Thyroid gland (tissue), 4 donors: ENCODE measurements at regions not wholly inside any gene's neighbourhood (a gene's known extent, or its start where the extent isn't known, plus 50 kb on each side); places are given as distances from the start of the nearest gene placed in this dataset.

Experiments
- CTCF ChIP-seq, 6 experiments: fragments of 200-600 bp in 3 of 6; fragments of 450-650 bp in 3 of 6; sonication (generic) in 3 of 6; IDR thresholded peaks; one replicate each; pipeline ENCODE4 v1.5.1; 2016 to 2019; ENCODE audit warnings: antibody characterized with exemption in 6 of 6, mild to moderate bottlenecking in 2 of 6, inconsistent platforms in 1 of 6, moderate library complexity in 1 of 6
- POLR2A ChIP-seq, 2 donors: fragments of 450-650 bp; IDR thresholded peaks; one replicate each; pipeline ENCODE4 v1.6.1; 2017; ENCODE audit warnings: antibody characterized with exemption in 2 of 2, mild to moderate bottlenecking in 2 of 2, moderate library complexity in 1 of 2

GRCh38 chr14:89551432-89551831 is 134.4 kb upstream of the FOXN3 start:
- TF ChIP-seq POLR2A (IDR thresholded peaks at IDR 0.05): no peak
- TF ChIP-seq CTCF (IDR thresholded peaks at IDR 0.05): no peak
